ENCODE measurements at regions not wholly inside any gene's neighbourhood (a gene's known extent, or its start where the extent isn't known, plus 50 kb on each side); places are given as distances from the start of the nearest gene placed in this dataset.

DNA sequence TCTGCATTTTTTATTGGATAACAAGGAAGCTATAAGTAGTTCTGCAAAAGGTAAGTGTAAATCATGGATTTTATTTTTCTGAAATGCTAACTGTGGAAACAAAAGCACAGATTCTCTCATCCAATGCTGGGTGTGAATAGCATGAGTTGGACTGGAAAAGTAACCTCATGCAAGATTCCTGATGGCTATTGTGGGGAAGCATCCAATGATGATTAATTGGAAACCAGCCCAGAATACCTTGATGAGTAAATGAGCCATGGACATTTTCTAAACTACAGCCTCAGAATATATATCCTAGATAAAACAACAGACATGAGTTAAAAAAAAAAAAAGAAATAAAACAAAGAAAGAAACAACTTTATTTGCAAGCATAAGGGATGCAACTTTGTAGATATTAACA lies 934.6 kb downstream of the CCSER2 start:
- TF ChIP-seq EP300 (IDR thresholded peaks at IDR 0.05) = no peak
- TF ChIP-seq POLR2A (IDR thresholded peaks at IDR 0.05; ENCODE audit: low read depth) = no peak
- TF ChIP-seq POLR2AphosphoS5 (IDR thresholded peaks at IDR 0.05) = no peak
- no peak for TF ChIP-seq CTCF (IDR thresholded peaks at IDR 0.05)
- Histone ChIP-seq H3K27ac (replicated peaks in 1 of 4) (no peak overlapping the region), H3K4me3 (no peak overlapping the region), H3K9me3 (peaks cover 0 to 1% (median 0%) of the 10 kb centered on the region in 4 donors), H3K36me3 (no peaks in the 10 kb centered on the region), H3K27me3 (no peaks in the 10 kb centered on the region), H3K4me1 (no peaks in the 10 kb centered on the region)
- no peak for DNase-seq (ENCODE audit: extremely low spot score)
- intact Hi-C loops (cut with DNase I) = no loop called here

- no peaks in the 10 kb centered on the region for H3K27me3 ChIP-seq
- no peak overlapping the region for H3K4me3 ChIP-seq
- no peak for DNase-seq (ENCODE audit: extremely low spot score)
- no peaks in the 10 kb centered on the region for H3K4me1 ChIP-seq
- peaks cover 0 to 4% (median 2%) of the 10 kb centered on the region in 4 donors for H3K9me3 ChIP-seq
- H3K27ac ChIP-seq (replicated peaks in 1 of 4) = no peak overlapping the region
- TF ChIP-seq CTCF (IDR thresholded peaks at IDR 0.05) (no peak), EP300 (IDR thresholded peaks at IDR 0.05) (no peak), POLR2A (IDR thresholded peaks at IDR 0.05; ENCODE audit: low read depth) (no peak), POLR2AphosphoS5 (IDR thresholded peaks at IDR 0.05) (no peak)
- intact Hi-C loops (cut with DNase I) = no loop called here
- H3K36me3 ChIP-seq = no peaks in the 10 kb centered on the region
These were observed 936.7 kb downstream of the CCSER2 start for GRCh38 chr10:85265121-85265520.

DNA sequence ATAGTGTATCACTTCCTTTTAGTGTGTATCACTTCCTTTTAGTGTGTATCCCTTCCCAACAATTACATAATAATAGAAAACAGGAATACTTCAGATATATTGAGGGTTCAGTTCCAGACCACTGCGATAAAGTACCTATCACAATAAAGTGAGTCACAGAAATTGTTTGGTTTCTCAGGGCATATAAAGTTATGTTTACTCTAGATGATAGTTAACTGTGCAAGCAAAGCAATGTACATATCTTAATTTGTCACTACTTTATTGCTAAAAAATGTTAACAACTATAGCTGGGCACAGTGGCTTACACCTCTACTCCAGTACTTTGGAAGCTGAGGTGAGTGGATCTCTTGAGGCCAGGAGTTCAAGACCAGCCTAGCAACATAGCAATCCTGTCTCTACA lies 938.4 kb downstream of the CCSER2 start:
- WGBS = 80% methylated on average over 1 of the region's 1 CpG
- intact Hi-C loops (cut with DNase I) = no loop called here
- no peak overlapping the region for H3K27ac ChIP-seq (replicated peaks in 1 of 4)
- TF ChIP-seq EP300 (IDR thresholded peaks at IDR 0.05) (no peak), POLR2AphosphoS5 (IDR thresholded peaks at IDR 0.05) (no peak), CTCF (IDR thresholded peaks at IDR 0.05) (no peak), POLR2A (IDR thresholded peaks at IDR 0.05; ENCODE audit: low read depth) (no peak)
- no peaks in the 10 kb centered on the region for H3K36me3 ChIP-seq
- no peaks in the 10 kb centered on the region for H3K4me1 ChIP-seq
- no peak overlapping the region for H3K4me3 ChIP-seq
- no peak for DNase-seq (ENCODE audit: extremely low spot score)
- H3K27me3 ChIP-seq = no peaks in the 10 kb centered on the region
- peaks cover 0 to 17% (median 6%) of the 10 kb centered on the region in 4 donors for H3K9me3 ChIP-seq

DNA sequence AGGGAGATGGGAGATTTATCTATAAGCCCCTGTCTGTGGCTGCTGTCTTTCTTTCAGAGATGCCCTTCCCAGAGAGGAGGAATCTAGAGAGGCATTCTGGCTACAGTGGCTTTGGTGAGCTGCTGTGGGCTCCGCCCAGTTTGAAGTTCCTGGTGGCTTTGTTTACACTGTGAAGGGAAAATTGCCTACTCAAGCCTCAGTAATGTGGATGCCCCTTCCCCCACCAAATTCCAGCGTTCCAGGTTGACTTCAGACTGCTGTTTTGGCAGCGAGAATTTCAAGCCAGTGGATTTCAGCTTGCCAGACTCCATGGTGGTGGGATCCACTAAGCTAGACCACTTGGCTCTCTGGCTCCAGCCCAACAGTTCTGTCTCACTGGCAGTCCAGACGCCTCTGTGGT lies 951.6 kb downstream of the CCSER2 start:
- TF ChIP-seq EP300 (IDR thresholded peaks at IDR 0.05) (no peak), POLR2AphosphoS5 (IDR thresholded peaks at IDR 0.05) (no peak), CTCF (IDR thresholded peaks at IDR 0.05) (no peak), POLR2A (IDR thresholded peaks at IDR 0.05; ENCODE audit: low read depth) (no peak)
- 53% methylated on average over 4 of the region's 4 CpGs for WGBS
- H3K27ac ChIP-seq (replicated peaks in 1 of 4) = no peak overlapping the region
- peaks cover 0 to 5% (median 0%) of the 10 kb centered on the region in 4 donors for H3K9me3 ChIP-seq
- no peaks in the 10 kb centered on the region for H3K4me1 ChIP-seq
- intact Hi-C loops (cut with DNase I) = no loop called here
- no peak overlapping the region for H3K4me3 ChIP-seq
- DNase-seq (ENCODE audit: extremely low spot score) = no peak
- H3K36me3 ChIP-seq = no peaks in the 10 kb centered on the region
- peaks cover 0 to 4% (median 0%) of the 10 kb centered on the region in 4 donors for H3K27me3 ChIP-seq
